NCI-H146 treated with DMSO at 0.1 percent for 48 hours (cell line): ENCODE measurements at regions not wholly inside any gene's neighbourhood (a gene's known extent, or its start where the extent isn't known, plus 50 kb on each side); places are given as distances from the start of the nearest gene placed in this dataset.

Experiments used
- DNase-seq: peaks from one replicate; lab custom pipeline; 2025; ENCODE audit not compliant: unreplicated experiment; lab: John Stamatoyannopoulos, UW

DNA sequence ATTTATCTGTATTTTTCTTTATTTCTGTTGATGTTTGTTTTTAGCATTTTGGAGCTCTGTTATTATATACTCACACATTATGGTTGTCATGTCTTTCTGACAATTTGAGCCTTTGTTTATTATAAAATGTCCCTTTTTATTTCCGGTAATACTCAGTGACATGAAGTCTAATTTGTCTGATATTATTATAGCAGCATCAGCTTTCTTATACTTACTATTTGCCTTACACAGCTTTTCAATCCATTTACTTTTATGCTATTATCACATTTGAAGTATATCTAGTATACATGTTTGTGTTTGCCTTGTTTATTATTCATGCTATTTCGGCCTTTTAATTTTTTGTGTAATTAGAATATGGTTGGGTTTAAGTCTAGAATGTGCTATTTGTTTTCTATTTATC lies 430.6 kb upstream of the FANCL start:
- no peak for DNase-seq

GRCh38 chr2:58669998-58670397 lies 428.9 kb upstream of the FANCL start:
- no peak for DNase-seq

GRCh38 chr2:58667137-58667774 lies 426.1 kb upstream of the FANCL start:
- DNase-seq: no peak

GRCh38 chr2:58666323-58666970 lies 425.3 kb upstream of the FANCL start:
- no peak for DNase-seq

- no peak for DNase-seq
These were observed 424.0 kb upstream of the FANCL start for GRCh38 chr2:58665154-58665553.

DNA sequence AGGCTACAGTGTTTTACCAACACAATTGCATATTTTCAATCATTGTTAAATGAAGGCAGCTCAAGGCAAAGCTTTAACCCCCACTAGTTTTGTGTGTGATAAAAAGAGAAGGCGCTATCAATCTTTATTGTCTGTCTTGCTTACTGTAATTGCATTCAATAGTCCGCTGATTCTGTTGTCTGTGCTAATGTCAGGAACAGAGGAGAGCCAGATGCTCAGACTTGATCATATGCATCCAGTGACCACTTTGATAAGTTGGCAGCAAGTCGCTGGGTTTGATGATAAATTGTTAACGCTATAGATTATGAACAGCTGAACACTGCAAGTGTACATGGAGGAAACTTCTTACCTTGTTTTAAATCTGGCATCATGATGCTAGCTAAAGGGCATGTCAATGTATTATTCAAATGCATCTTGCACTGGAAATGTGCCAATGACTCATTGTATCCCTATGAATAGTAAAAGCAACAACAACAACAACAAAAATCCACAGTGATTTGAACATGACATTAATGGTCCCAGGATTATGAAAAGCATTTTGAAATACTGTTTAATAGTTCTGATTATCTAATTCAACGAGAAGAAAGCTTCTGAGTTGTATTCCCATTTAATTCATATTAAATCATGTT lies 423.5 kb upstream of the FANCL start:
- peak; percentile 65 for DNase-seq

GRCh38 chr2:58660046-58660445 lies 418.9 kb upstream of the FANCL start:
- DNase-seq: no peak

GRCh38 chr2:58655152-58655551 lies 414.0 kb upstream of the FANCL start:
- DNase-seq: no peak

DNA sequence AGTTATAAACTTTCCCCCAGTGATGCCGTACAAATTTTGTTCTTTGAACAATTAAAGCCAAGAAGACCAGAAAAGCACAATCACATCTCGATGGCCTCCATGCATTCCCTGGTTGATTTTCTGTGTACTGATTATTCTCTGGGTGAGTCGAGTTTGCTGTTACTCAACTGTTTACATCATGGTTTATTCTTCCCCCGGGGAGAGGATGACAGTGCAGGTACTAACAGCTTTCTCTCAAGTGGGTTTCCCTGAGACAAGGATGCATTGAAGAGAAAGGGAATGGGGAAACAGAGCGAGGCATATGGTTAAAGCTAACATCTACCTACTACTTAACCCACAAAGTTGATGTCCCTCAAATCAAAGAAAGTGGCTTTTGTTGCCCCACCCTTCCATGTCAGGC lies 410.8 kb upstream of the FANCL start:
- no peak for DNase-seq

- no peak for DNase-seq
These were observed 409.7 kb upstream of the FANCL start for GRCh38 chr2:58650781-58651180.

DNA sequence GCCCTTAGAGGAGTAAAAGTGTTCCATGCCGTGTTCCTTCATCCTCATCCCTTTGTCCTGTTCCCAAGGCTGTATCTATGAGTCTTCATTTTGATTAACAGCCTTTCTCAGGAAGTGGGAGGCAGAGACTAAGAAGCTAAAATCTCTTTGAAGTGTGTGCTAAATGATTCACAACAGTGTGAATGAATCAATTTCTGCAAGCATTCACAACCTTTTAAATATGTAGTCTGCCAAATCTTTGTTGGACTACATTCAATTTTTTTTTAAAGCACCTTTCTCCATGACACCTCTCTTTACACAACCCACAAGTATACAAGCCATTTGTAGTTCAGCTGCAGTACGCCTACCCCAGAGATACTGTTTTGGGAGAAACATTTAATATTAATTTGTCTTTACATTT lies 408.6 kb upstream of the FANCL start:
- no peak for DNase-seq

DNA sequence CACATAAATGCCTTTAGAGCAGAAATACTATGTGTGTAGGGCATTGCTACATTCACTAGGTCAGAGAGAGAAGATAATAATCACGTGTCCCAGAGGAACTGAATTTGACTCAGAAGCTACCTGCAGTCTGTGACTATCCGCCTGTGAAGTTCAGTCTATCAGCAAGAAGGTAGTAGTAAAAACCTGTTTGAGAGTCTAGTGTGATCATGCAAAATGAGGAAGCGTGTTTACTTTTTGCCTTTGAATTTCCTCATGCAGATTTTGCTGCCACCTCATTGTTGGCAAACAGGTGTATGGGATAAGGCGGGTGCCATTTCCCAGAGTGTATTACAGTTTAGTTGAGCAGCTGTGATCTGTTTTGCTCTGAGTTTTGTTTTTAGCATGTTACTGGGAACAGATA lies 403.9 kb upstream of the FANCL start:
- DNase-seq: no peak

GRCh38 chr2:58644451-58644850 lies 403.3 kb upstream of the FANCL start:
- no peak for DNase-seq

DNA sequence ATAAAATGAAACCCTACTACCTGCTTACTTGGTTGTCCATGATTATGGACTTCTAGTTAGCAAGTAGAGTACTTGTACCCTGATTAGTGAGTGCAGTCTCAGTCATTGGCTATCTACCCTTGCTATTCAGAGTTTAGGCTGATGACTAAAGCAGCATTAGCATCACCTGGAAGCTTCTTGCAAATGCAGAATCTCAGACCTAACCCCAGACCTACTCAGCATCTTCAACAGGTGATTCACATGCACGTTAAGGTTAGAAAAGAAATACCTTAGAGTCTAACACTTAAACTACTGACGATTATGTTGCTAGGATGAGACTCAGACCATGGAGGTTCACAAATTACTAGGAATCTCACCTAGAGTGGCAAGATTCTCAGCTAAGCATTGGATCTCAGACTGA lies 399.9 kb upstream of the FANCL start:
- DNase-seq: no peak

- no peak for DNase-seq
These were observed 398.9 kb upstream of the FANCL start for GRCh38 chr2:58640042-58640441.

- no peak for DNase-seq
These were observed 397.2 kb upstream of the FANCL start for GRCh38 chr2:58638256-58638805.

- DNase-seq: no peak
These were observed 395.7 kb upstream of the FANCL start for GRCh38 chr2:58636872-58637271.

DNA sequence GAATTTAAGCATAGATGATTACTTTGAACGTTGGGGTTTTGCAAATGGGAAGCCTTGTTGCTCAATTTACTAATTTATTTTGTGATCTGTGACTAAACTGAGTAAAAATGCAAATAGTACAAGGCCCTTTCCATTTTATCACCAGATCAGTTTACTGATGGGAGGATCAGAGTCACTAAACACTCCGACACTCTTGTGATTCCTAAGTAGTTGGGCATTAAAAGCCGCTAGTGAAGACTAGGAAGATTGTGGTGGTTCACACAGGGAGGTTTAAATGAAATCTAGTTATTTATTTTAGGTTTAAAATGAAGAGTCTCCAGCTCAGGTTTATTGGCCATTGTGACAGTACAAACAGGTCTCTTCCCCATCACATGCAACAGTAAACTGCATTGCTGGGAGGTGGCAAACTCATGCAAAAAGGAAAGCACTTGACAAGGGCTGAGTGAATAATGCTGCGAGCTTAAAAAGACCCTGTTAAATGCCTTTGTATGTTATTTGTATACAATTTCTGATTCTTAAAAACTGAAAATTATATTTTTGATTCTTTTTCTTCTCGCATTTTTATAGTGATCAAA lies 394.8 kb upstream of the FANCL start:
- no peak for DNase-seq

- peak; percentile 91 for DNase-seq
These were observed 393.7 kb upstream of the FANCL start for GRCh38 chr2:58634653-58635370.

DNA sequence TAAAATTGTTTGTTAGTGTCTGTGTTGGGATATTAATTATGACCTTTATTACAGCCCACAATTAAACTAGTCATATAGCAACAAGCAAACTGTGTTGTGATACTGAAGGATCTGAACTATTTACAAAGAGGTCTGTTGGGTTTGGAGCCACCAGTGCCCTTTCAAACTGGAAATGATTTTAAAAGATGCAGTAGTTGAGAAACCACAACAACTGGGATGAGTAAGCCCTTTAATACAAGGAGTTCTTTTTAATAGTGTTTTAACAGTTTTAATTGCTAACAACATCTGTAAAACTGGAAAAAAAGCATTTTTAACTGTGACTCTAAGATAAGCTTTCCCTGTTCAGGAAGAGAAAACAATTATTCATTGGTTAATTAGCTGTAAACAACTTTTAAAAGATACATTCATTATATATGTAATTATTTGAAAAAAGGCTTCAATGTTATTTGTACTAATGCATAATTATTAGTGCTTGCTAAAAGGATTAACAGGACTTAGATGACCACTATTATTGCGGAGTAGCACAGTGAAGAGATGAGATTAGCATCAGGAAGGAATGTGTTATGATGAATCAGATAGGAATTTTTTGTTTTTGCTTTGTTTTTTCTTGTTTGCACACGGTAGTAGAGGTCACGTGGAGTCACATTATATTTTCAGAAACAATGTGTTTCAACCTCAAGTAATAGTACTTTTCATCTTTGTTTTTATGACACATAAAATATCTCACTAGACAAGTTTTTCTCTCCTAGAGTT lies 392.7 kb upstream of the FANCL start:
- DNase-seq: peak; percentile 17

DNA sequence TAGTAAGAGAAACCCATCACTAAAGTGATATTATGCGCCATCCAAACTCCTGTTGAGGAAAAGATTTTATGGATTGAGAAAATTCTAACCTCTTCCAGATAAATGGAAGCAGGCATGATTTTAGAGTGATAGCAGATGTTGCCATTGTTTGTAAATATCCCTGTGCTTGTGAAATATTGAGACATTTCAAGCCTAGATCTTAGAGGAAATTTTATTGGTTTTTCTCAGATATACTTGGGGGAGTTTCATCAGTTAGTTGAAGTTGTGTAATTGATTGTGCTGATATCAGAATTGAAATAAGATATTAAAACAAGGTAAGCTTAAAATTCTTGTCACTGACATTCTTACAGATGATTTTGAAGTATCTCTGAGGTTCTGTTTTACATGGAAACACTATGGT lies 390.9 kb upstream of the FANCL start:
- DNase-seq: no peak
